Transverse colon (tissue), 3 donors: ENCODE measurements at regions not wholly inside any gene's neighbourhood (a gene's known extent, or its start where the extent isn't known, plus 50 kb on each side); places are given as distances from the start of the nearest gene placed in this dataset.

Experiments used
- CTCF ChIP-seq, 5 experiments: fragments of 200-600 bp in 3 of 5; fragments of 450-650 bp in 2 of 5; sonication (generic) in 3 of 5; IDR thresholded peaks; 1 replicate in 2 of 5; 2 replicates in 3 of 5; pipeline ENCODE4 v1.5.1; 2016 to 2017; ENCODE audit warnings: antibody characterized with exemption in 5 of 5, inconsistent platforms in 3 of 5, mild to moderate bottlenecking in 2 of 5, moderate library complexity in 1 of 5
- POLR2A ChIP-seq: fragments of 450-650 bp; IDR thresholded peaks from one replicate; pipeline ENCODE4 v1.6.1; 2016; ENCODE audit warnings: antibody characterized with exemption, mild to moderate bottlenecking, moderate library complexity

DNA sequence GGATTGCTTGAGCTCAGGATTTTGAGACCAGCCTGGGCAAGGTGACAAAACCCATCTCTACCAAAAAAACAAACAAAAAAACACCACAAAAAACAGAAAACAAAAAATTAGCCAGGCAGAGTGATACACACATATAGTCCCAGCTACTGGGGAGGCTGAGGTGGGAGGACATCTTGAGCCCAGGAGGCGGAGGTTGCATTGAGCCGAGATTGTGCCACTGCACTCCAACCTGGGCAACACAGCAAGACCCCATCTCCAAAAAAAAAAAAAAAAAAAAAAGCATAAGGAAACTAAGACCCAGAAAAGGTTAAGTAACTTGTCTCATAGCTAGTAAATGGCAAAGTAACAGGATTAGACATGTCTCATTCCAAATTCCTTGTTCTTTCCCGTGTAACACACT lies 56.3 kb upstream of the PSMA6 start:
- TF ChIP-seq CTCF (IDR thresholded peaks at IDR 0.05), result no peak
- no peak for TF ChIP-seq POLR2A
